NCI-H345 treated with DMSO at 0.1 percent for 48 hours (cell line): ENCODE measurements at regions not wholly inside any gene's neighbourhood (a gene's known extent, or its start where the extent isn't known, plus 50 kb on each side); places are given as distances from the start of the nearest gene placed in this dataset.

Source experiments
- DNase-seq: peaks from one replicate; lab custom pipeline; 2025; ENCODE audit not compliant: unreplicated experiment; lab: John Stamatoyannopoulos, UW

DNA sequence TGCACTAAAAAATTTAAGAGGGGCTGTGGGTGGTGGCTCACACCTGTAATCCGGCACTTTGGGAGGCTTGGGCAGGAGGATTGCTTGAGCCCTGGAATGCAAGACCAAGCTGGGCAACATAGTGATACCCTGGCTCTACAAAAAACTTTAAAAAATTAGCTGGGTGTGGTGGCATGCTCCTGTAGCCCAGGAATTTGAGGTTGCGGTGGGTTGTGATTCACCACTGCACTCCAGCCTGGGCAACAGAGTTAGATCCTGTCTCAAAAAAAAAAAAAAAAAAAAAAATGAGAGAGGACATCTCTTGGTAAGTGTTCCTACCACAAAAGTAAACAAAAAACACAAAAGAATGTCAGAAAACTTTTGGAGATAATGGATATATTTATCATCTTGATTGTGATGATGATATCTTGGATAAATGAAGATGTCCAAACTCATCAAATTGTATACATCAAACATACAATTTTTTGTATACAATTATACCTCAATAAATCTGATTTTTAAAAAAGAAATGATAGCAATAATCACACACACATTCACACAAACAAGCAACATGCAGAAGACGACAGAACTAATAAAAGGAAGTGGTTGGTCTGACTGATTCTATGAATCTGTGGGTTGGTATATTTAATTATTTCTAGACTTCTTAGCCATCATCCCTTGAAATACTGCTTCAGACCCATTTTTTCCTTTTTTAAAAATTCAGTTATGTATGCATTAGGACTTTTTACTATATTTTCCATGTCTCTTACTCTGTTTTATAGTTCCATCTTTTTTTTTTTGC is 465.9 kb downstream of the PLA2G4A start:
- DNase-seq, result no peak

DNA sequence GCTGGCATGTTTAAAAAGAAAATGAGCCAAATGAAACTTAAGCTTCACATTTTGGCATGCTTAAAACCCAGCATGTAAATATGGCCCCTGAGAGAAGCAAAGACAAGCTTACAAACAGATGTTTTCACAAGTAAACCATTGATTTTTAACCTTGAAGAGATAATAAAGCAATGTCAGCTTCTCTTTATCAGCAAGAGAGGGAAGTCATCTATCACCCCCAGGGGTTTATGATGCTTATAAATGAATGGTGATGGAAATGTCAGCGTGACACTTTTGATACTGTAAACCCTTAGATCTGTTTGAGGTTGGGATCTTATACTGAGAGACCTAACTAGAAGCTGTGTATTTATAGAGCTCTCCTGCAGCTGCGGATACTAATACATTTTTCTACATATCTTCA is 471.3 kb downstream of the PLA2G4A start:
- DNase-seq, result peak; percentile 69

DNA sequence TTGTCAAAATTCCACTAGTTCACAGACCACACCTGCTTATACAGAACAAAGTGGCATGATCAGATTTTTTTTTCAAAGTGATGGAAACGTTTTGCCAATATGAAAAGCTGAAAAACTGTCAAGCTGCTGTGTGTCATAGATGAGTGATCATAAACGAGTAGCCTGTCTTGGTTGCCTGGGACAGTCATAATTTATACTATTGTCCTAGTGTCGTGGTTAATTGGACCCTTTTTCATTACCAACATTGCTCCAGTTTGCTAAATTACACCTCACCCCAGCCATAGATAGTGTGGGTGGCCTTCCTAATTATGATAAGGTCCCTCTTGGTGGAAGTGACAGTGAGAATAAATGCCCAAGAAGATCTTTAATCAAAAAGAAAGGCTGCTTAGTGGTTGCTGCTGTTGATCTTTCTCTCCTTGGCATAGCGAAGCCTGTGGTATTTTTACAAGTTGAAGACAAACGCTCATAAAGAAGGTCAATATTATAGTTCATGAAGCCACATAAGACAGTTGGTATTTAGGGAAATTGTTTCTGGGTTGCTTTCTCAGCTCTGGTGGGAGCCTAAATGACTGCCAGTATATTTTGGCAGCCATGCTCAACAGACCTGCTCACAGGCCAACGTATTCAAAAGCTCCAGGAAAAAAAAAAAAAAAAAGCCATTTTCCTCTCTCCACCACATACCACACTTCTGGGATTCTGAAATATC is 478.1 kb downstream of the PLA2G4A start:
- DNase-seq, result no peak

DNA sequence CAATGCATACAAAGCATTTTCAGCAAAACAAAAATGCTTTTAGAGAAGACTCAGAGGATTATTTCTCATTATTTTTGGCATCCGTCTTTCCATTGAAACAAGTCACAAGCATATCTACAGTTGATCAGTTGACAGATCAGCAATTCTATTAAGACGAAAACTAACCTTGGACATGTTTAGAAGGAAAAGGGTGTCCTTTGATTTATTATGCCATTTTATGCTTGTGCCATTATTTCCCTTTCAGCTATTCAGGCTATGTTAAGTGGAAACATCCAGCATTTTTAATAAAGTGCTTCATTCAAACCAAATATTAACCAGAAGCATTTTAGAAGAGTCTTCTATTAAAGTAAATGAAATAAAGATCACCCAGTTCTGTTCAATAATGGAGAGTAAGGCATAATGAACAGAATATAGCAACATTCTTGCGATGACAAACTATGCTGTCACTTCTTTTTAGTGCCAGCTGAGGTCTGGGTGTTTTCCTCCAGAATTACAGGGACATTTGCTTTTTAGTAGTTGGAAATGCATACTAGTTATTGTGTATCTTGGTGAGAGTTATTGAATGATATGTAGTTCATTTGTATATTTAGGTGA is 481.4 kb downstream of the PLA2G4A start:
- no peak for DNase-seq

DNA sequence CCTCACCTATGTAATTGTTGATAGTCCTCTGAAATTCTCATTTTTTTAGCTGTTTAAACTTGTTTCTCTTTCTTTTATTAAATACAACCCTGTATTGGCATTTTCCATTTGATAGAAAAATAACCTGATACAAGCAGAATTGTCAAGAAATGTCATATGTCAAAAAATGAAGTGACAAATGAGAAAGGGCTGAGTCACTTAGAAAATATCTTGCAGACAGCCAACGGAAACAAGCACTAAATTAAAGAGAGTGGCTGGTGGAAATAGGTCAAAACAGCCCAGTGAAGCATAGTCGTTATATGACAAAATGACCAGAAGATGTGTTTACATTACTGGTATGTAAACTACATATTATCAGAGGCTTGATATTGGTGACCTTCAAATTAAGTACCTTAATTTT is 484.4 kb downstream of the PLA2G4A start:
- DNase-seq, result no peak

- DNase-seq, result no peak
Observed at GRCh38 chr1:187326557-187326956, 497.8 kb downstream of the PLA2G4A start.

DNA sequence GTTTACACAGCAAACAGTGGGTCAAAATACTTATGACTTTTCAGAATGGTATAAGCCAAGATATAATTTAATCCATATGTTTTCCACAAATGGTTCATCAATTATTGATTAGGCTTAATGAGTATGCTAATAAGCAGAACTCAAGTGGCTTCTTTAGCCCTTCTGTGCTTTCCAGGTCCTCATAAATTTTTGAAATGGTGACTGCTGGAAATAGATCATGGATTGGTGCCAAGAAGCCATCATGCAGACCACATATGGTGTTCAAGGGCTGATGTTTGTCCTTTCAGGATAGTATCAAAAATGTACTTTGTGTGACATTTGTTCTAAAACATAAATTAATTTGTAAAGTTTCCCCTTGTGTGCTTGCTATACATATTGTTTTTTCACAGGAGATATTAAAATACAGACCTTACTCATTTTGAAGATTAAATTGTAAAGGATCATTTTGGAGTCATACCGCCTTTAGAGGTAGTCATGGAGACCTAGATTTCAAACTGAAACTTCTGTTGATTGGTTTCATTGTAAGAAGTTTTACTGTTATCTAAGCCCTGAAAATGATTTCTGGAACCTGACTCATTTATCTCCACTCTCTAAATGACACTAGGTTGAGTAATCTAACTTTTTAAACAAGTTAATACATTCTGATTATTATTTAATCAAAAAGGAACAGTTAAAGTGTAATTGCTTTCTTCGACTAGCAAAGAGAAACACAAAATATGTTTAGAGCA is 507.9 kb downstream of the PLA2G4A start:
- peak; percentile 19 for DNase-seq

- no peak for DNase-seq
Observed at GRCh38 chr1:187338762-187339412, 510.1 kb downstream of the PLA2G4A start.

DNA sequence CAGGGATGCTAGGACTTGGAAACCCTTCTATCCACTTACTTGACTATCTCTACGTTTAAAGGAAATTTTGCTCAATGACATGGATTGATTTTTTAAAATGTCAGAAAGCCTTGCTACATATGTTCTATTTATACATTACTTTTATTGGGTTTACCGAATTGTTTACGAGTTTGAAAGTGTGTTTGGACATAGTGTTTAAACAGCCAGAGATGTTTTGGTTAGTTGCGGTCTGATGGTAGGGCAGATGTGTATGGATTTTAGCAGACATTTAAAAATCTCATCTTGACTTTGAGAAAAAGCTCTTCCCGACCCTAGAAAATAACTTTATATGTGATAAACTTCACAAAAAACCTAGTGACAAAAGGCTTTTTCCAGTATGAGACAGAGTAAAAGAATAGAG is 513.7 kb downstream of the PLA2G4A start:
- no peak for DNase-seq

GRCh38 chr1:187374082-187374481 is 545.3 kb downstream of the PLA2G4A start:
- no peak for DNase-seq

DNA sequence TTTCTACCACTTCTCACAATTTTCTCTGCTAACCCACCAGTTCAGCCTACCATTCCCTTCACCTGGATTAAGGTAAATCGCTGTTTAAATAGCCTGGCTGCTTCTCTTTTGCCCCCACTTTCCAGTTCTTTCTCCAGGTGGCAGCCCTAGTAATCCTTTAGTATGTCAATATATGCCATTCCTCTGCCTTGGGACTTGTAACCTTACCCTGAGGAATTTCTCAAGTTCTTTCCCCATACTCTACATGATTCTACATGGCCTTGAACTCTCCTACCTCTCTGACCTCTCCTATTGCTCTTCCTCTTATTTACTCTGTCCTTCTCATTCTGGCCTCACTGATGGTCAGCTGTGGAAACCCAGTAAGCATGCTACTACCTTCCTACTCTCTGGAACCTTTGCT is 546.0 kb downstream of the PLA2G4A start:
- DNase-seq, result no peak

- DNase-seq, result no peak
Observed at GRCh38 chr1:187383366-187383765, 554.6 kb downstream of the PLA2G4A start.

DNA sequence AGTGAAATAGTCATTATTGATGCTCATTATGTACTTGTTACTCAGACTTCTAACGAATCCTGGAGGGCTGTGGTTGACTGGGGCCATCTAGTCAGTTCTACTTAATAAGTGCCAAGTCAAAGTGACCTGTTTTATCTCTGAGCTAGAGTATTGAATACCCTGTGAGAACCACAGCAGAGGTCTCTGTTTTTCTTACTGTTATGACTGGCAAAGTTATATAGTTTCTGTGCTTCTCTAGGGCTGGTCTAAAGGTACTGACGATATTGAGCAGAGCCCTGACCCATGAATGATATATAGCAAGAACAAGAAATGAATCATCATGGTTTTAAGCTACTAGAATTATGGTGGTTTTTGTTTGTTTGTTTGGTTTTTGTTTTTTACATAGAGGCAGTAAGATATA is 555.8 kb downstream of the PLA2G4A start:
- no peak for DNase-seq

- no peak for DNase-seq
Observed at GRCh38 chr1:187390215-187390818, 561.6 kb downstream of the PLA2G4A start.

GRCh38 chr1:187396226-187396625 is 567.5 kb downstream of the PLA2G4A start:
- DNase-seq, result no peak

GRCh38 chr1:187396929-187397796 is 568.4 kb downstream of the PLA2G4A start:
- no peak for DNase-seq

DNA sequence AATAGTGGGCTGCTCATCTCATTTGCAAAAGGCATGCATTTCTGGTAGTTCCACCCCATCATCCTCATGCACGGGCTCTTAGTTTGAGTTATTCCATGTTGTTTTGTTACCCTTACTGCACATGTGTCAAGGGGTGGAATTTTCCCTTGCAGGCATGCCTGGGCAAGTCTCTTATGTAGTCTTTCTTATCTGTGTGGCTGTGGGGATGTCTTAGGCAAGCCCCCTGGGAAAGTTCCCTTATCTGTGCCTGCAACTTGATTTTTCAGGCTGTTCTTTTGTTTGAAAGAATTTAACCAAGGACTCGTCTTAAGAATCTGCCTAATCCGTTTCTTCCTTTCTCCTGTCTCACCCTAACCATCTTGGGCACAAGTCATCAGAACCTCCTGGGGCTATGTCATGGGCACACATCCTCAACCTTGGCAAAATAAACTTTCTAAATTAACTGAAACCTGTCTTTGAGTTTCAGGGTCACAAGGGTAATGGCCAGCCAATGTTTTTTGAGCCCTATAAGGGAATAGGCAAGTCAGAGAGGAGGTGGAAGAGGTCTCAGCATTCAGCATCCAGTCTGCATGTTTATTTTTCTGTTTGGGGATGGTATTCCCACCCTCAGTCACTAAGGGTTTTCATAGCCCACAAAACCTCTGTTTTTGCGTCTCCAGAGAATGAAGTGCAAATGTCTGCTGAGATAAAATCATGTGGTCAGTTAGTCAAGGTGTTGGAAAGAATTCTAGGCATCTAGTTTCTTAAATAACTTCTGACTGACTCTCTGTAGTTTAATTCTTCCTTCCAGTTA is 579.7 kb downstream of the PLA2G4A start:
- no peak for DNase-seq

DNA sequence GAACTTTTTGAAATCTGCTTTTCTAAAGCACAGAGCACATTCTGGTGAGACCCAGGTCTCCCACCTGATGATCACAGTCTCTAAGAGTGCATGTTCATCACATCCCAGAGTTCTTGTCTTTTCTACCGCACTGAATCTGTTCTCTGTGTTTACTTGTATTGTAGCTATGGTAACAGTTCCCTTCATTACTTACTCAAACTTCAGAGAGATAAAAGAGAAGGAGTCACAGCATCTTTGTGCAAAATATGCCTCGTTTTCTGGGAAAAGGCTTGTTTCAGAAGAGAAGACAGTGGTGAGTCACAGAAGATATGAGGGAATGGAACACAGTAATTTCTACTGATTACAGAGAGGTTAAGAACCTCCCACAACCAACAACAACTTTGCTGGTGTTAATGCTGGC is 580.6 kb downstream of the PLA2G4A start:
- no peak for DNase-seq

GRCh38 chr1:187411118-187411517 is 582.4 kb downstream of the PLA2G4A start:
- no peak for DNase-seq
